OCI-LY3 (cell line): ENCODE measurements at regions not wholly inside any gene's neighbourhood (a gene's known extent, or its start where the extent isn't known, plus 50 kb on each side); places are given as distances from the start of the nearest gene placed in this dataset.

Experiments used
- H2AFZ ChIP-seq: fragments of 200-600, 300-600 bp; shearing (Covaris generic); 2 replicates; pipeline ENCODE4 v1.6.0; 2014; ENCODE audit warnings: antibody characterized with exemption, low read depth, low read length
- H3K27ac ChIP-seq: fragments of 200-600, 300-600 bp; sonication (generic); 2 replicates; pipeline ENCODE4 v1.5.1; 2014; ENCODE audit warnings: mild to moderate bottlenecking, low read length, moderate library complexity, mixed read lengths
- H3K27me3 ChIP-seq: fragments of 200-600, 300-600 bp; sonication (generic); 2 replicates; pipeline ENCODE4 v1.6.1; 2014; ENCODE audit warnings: low read depth, low read length, mixed read lengths
- H3K36me3 ChIP-seq: fragments of 200-600, 300-600 bp; sonication (generic); replicated peaks from 2 replicates; pipeline ENCODE3; 2014; ENCODE audit warnings: low read depth, low read length, mixed read lengths
- H3K4me1 ChIP-seq: fragments of 300-600, 200-600 bp; sonication (generic); 2 replicates; pipeline ENCODE4 v1.6.1; 2014; ENCODE audit warnings: low read length, mixed read lengths
- H3K4me2 ChIP-seq: fragments of 200-600, 300-600 bp; sonication (generic); 2 replicates; pipeline ENCODE4 v1.6.1; 2014; ENCODE audit warnings: low read length, mixed read lengths
- H3K4me3 ChIP-seq: fragments of 300-600, 200-600 bp; sonication (generic); 2 replicates; pipeline ENCODE4 v1.5.1; 2014; ENCODE audit warnings: antibody characterized with exemption, mild to moderate bottlenecking, low read length, moderate library complexity
- H3K79me2 ChIP-seq: fragments of 300-600, 200-600 bp; shearing (Covaris generic); 2 replicates; pipeline ENCODE4 v1.6.1; 2014; ENCODE audit warnings: mild to moderate bottlenecking, low read length, mixed read lengths
- H3K9ac ChIP-seq: fragments of 300-600, 200-600 bp; shearing (Covaris generic); 2 replicates; pipeline ENCODE4 v1.6.0; 2014; ENCODE audit warnings: mild to moderate bottlenecking, low read length, moderate library complexity
- H3K9me3 ChIP-seq: fragments of 200-600, 300-600 bp; shearing (Covaris generic); 2 replicates; pipeline ENCODE4 v1.6.1; 2014; ENCODE audit warnings: low read length, mixed read lengths; ENCODE audit not compliant: insufficient read depth
- H4K20me1 ChIP-seq: fragments of 200-600, 300-600 bp; sonication (generic); 2 replicates; pipeline ENCODE4 v1.6.1; 2016; ENCODE audit warnings: low read length, mixed read lengths; ENCODE audit not compliant: insufficient read depth
- EZH2phosphoT487 ChIP-seq: fragments of 200-600 bp; shearing (Covaris generic); IDR thresholded peaks from 2 replicates; pipeline ENCODE4 v1.6.1; 2018; ENCODE audit warnings: antibody characterized with exemption, mixed run types, low read depth
- TF ChIP-seq, protein P1 (sequence below): fragments of 200-600, 300-600 bp; sonication (generic); IDR thresholded peaks from 2 replicates; pipeline ENCODE4 v1.5.1; 2014; ENCODE audit warnings: antibody characterized with exemption, low read length, low read depth

DNA sequence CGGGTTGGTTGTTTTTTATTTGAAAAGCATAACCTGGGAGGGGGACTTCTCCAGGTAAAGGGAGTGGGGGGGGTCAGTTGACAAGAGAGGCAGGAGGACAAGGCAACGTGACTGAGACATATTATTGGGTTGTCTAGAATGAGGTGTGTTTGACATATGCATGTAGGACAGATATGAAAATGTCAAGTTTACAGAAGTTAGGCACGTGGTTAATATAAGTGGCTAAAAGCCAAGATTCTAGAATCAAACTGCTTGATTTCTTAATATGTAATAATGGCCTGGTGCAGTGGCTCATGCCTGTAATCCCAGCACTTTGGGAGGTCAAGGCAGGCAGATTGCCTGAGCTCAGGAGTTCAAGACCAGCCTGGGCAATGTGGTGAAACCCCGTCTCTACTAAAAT is 212.8 kb downstream of the SQOR start:
- no peak overlapping the region for H3K27ac ChIP-seq
- TF ChIP-seq, protein P1, sequence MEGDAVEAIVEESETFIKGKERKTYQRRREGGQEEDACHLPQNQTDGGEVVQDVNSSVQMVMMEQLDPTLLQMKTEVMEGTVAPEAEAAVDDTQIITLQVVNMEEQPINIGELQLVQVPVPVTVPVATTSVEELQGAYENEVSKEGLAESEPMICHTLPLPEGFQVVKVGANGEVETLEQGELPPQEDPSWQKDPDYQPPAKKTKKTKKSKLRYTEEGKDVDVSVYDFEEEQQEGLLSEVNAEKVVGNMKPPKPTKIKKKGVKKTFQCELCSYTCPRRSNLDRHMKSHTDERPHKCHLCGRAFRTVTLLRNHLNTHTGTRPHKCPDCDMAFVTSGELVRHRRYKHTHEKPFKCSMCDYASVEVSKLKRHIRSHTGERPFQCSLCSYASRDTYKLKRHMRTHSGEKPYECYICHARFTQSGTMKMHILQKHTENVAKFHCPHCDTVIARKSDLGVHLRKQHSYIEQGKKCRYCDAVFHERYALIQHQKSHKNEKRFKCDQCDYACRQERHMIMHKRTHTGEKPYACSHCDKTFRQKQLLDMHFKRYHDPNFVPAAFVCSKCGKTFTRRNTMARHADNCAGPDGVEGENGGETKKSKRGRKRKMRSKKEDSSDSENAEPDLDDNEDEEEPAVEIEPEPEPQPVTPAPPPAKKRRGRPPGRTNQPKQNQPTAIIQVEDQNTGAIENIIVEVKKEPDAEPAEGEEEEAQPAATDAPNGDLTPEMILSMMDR, result no peak
- no peak for TF ChIP-seq EZH2phosphoT487
- H3K4me1 ChIP-seq, result no peaks in the 10 kb centered on the region
- H3K36me3 ChIP-seq, result no peaks in the 10 kb centered on the region
- H3K4me3 ChIP-seq, result no peak overlapping the region
- no peaks in the 10 kb centered on the region for H4K20me1 ChIP-seq
- no peaks in the 10 kb centered on the region for H3K27me3 ChIP-seq
- H2AFZ ChIP-seq, result no peak overlapping the region
- H3K9me3 ChIP-seq, result no peaks in the 10 kb centered on the region
- H3K79me2 ChIP-seq, result no peaks in the 10 kb centered on the region
- H3K9ac ChIP-seq, result no peak overlapping the region
- H3K4me2 ChIP-seq, result no peak overlapping the region

DNA sequence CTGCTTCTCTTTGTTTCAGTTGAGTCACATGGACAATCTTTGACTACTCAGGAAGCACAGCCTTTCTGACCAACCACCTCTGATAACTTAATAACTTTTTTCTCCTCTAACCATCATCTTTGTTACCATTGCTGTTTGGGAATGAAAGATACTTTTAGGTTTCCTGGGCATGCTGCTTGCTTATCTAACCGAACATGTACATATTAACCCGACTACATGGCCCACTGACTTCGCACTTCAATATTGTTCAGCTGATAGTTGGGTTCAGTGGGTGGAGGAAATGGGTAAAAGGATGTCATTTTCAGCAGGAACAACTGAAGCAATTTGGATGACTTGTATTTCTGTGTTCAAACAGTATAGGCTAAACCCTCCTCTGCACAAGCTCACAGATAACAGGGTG is 214.3 kb downstream of the SQOR start:
- TF ChIP-seq EZH2phosphoT487, result no peak
- TF ChIP-seq, protein P1, result no peak
- no peaks in the 10 kb centered on the region for H4K20me1 ChIP-seq
- no peaks in the 10 kb centered on the region for H3K36me3 ChIP-seq
- no peaks in the 10 kb centered on the region for H3K4me1 ChIP-seq
- no peak overlapping the region for H3K27ac ChIP-seq
- no peak overlapping the region for H3K4me2 ChIP-seq
- H3K79me2 ChIP-seq, result no peaks in the 10 kb centered on the region
- H2AFZ ChIP-seq, result no peak overlapping the region
- H3K4me3 ChIP-seq, result no peak overlapping the region
- no peak overlapping the region for H3K9ac ChIP-seq
- no peaks in the 10 kb centered on the region for H3K27me3 ChIP-seq
- H3K9me3 ChIP-seq, result no peaks in the 10 kb centered on the region

DNA sequence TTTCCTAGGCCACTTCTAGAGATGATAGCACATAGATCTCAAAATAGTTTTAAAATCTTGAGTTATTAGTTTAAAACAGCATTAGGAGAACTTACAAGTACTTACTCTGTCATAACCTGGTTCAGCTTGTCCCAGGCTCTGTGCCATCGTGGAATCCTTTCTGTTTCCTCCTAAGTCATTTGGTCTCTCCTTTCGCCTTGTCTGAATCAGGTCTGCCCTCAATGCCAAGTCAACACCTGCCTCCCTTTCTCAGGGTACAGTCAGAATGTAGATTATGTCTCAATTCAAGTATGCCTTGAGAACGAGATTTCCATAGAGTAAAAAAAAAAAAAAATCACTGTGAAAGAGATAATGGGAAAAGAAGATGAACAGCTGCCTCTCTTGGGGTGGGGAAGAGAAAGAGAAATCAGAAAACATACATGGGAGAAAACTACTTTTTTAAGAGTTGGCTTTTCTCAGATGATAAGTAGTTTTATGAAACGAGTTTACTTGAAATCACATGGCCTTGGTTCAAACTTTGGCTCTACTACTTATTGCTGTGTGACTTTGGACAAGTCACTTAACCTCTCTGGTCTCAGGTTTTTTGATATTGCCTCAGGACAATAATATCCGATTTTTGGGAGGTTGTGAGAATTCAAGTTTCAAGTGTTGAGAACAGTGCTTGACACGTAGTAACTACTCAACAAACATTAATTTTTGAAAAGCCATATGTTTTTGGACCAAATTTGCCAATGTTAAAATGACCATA is 219.8 kb downstream of the SQOR start:
- no peak overlapping the region for H3K9ac ChIP-seq
- no peak overlapping the region for H3K4me2 ChIP-seq
- no peaks in the 10 kb centered on the region for H3K9me3 ChIP-seq
- no peaks in the 10 kb centered on the region for H3K27me3 ChIP-seq
- no peaks in the 10 kb centered on the region for H4K20me1 ChIP-seq
- no peak overlapping the region for H2AFZ ChIP-seq
- no peak overlapping the region for H3K4me3 ChIP-seq
- no peak overlapping the region for H3K27ac ChIP-seq
- H3K4me1 ChIP-seq, result no peaks in the 10 kb centered on the region
- no peaks in the 10 kb centered on the region for H3K36me3 ChIP-seq
- no peaks in the 10 kb centered on the region for H3K79me2 ChIP-seq
- TF ChIP-seq, protein P1, result no peak
- no peak for TF ChIP-seq EZH2phosphoT487

DNA sequence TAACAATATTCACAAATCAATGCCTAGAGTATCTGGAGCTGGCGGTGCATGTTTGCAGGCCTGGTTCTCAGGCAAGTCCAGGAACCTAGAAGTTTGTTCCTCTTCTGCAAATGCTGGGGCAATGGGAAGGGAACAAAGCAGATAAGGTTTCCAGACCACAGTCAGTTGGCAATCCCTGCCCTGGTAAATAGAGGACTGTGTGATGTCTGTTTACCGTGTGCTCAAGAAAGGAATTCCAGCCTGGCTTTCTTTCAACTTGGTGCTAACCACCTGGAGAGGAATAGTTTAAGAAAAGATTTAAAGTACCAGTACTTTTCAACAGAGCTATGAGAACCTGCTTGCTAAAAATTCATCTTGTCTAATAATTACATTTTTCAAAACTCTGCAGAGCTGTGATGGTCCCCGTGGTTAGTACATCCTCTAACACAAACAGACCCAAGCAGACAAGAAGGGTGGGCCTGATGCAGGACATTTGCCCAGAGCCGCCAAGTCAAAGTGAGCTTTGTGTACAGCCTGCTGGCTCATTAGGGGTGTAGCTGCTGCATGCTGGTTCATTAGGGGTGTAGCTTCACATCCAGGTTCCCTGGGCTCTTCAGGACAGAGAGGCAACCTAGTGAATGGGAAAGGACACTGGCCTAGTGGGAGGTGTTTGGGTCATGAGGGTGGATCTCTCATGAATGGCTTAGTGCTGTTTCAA is 220.5 kb downstream of the SQOR start:
- H3K4me1 ChIP-seq, result no peaks in the 10 kb centered on the region
- no peak overlapping the region for H3K27ac ChIP-seq
- no peaks in the 10 kb centered on the region for H4K20me1 ChIP-seq
- H3K4me2 ChIP-seq, result no peak overlapping the region
- H3K27me3 ChIP-seq, result no peaks in the 10 kb centered on the region
- TF ChIP-seq, protein P1, result no peak
- no peak for TF ChIP-seq EZH2phosphoT487
- H3K9ac ChIP-seq, result no peak overlapping the region
- H3K4me3 ChIP-seq, result no peak overlapping the region
- no peaks in the 10 kb centered on the region for H3K9me3 ChIP-seq
- H2AFZ ChIP-seq, result no peak overlapping the region
- H3K36me3 ChIP-seq, result no peaks in the 10 kb centered on the region
- H3K79me2 ChIP-seq, result no peaks in the 10 kb centered on the region
